Natural killer cell treated with Interleukin-12 subunit alpha and Interleukin-12 subunit beta and Interleukin-15 and Interleukin-18, amount 100 ng/mL, for 72 hours (primary cell): ENCODE measurements at regions not wholly inside any gene's neighbourhood (a gene's known extent, or its start where the extent isn't known, plus 50 kb on each side); places are given as distances from the start of the nearest gene placed in this dataset.

Source experiments
- ATAC-seq, 2 donors: fragments of 150-1000 bp; cut with Tn5 transposase in 1 of 2; sonication (Bioruptor Pico), chemical (Tn5 transposase) in 1 of 2; 2 replicates each; pipeline ENCODE4 v1.10.0; 2021
- DNase-seq: peaks from one replicate; pipeline ENCODE4 v3.0.0; 2022; ENCODE audit warnings: low spot score
- H3K27ac Mint-ChIP-seq, 2 donors: 1 replicate in 1 of 2; 2 replicates in 1 of 2; pipeline ENCODE4 v1.8.0; 2022; ENCODE audit warnings: mixed read lengths in 2 of 2, mild to moderate bottlenecking in 1 of 2, moderate library complexity in 1 of 2
- H3K27me3 Mint-ChIP-seq, 2 donors: 1 replicate in 1 of 2; 2 replicates in 1 of 2; pipeline ENCODE4 v1.8.0; 2022; ENCODE audit warnings: mixed read lengths in 2 of 2
- H3K36me3 Mint-ChIP-seq: one replicate; pipeline ENCODE4 v1.8.0; 2022; ENCODE audit warnings: mixed read lengths
- H3K4me1 Mint-ChIP-seq, 2 donors: 1 replicate in 1 of 2; 2 replicates in 1 of 2; pipeline ENCODE4 v1.8.0; 2022; ENCODE audit warnings: low read depth in 2 of 2, mixed read lengths in 2 of 2, mild to moderate bottlenecking in 1 of 2
- H3K4me3 Mint-ChIP-seq: one replicate; pipeline ENCODE4 v1.8.0; 2022; ENCODE audit warnings: mixed read lengths
- H3K9me3 Mint-ChIP-seq: 2 replicates; pipeline ENCODE4 v1.8.0; 2022; ENCODE audit warnings: mixed read lengths

GRCh38 chr15:36291501-36291900 lies 287.9 kb upstream of the CDIN1 start:
- Mint-ChIP-seq H3K4me3 (no peak overlapping the region), H3K36me3 (peaks cover 6% of the 10 kb centered on the region), H3K9me3 (peaks cover 21% of the 10 kb centered on the region), H3K4me1 (no peaks in the 10 kb centered on the region), H3K27me3 (no peaks in the 10 kb centered on the region), H3K27ac (no peak overlapping the region)
- DNase-seq (no peak), ATAC-seq (no peak)

GRCh38 chr15:36294359-36294758 lies 285.1 kb upstream of the CDIN1 start:
- H3K36me3 Mint-ChIP-seq = no peaks in the 10 kb centered on the region
- no peaks in the 10 kb centered on the region for H3K4me1 Mint-ChIP-seq
- no peaks in the 10 kb centered on the region for H3K27me3 Mint-ChIP-seq
- DNase-seq (no peak), ATAC-seq (no peak)
- no peak overlapping the region for H3K4me3 Mint-ChIP-seq
- peaks cover 10% of the 10 kb centered on the region for H3K9me3 Mint-ChIP-seq
- H3K27ac Mint-ChIP-seq = no peak overlapping the region

- no peak for ATAC-seq
- H3K4me3 Mint-ChIP-seq = no peak overlapping the region
- no peaks in the 10 kb centered on the region for H3K4me1 Mint-ChIP-seq
- no peak for DNase-seq
- no peak overlapping the region for H3K27ac Mint-ChIP-seq
- H3K9me3 Mint-ChIP-seq = peaks cover 2% of the 10 kb centered on the region
- no peaks in the 10 kb centered on the region for H3K36me3 Mint-ChIP-seq
- no peaks in the 10 kb centered on the region for H3K27me3 Mint-ChIP-seq
Observed at GRCh38 chr15:36301947-36302346, 277.5 kb upstream of the CDIN1 start.

- Mint-ChIP-seq H3K9me3 (peaks cover 13% of the 10 kb centered on the region), H3K36me3 (no peaks in the 10 kb centered on the region), H3K27ac (no peak overlapping the region), H3K4me1 (no peaks in the 10 kb centered on the region), H3K4me3 (no peak overlapping the region), H3K27me3 (no peaks in the 10 kb centered on the region)
- DNase-seq (no peak), ATAC-seq (no peak)
Observed at GRCh38 chr15:36313021-36313420, 266.4 kb upstream of the CDIN1 start.

- no peaks in the 10 kb centered on the region for H3K4me1 Mint-ChIP-seq
- H3K27ac Mint-ChIP-seq = no peak overlapping the region
- H3K36me3 Mint-ChIP-seq = no peaks in the 10 kb centered on the region
- H3K9me3 Mint-ChIP-seq = peaks cover 13% of the 10 kb centered on the region
- no peaks in the 10 kb centered on the region for H3K27me3 Mint-ChIP-seq
- DNase-seq (no peak), ATAC-seq (no peak)
- H3K4me3 Mint-ChIP-seq = no peak overlapping the region
Observed at GRCh38 chr15:36313736-36314280, 265.6 kb upstream of the CDIN1 start.

GRCh38 chr15:36315649-36316048 lies 263.8 kb upstream of the CDIN1 start:
- ATAC-seq (no peak), DNase-seq (no peak)
- Mint-ChIP-seq H3K36me3 (no peaks in the 10 kb centered on the region), H3K27ac (no peak overlapping the region), H3K9me3 (peaks cover 8% of the 10 kb centered on the region), H3K27me3 (no peaks in the 10 kb centered on the region), H3K4me3 (no peak overlapping the region), H3K4me1 (no peaks in the 10 kb centered on the region)

GRCh38 chr15:36323615-36324014 lies 255.8 kb upstream of the CDIN1 start:
- H3K9me3 Mint-ChIP-seq = peaks cover 14% of the 10 kb centered on the region
- DNase-seq (no peak), ATAC-seq (no peak)
- H3K27me3 Mint-ChIP-seq = no peaks in the 10 kb centered on the region
- H3K4me1 Mint-ChIP-seq = no peaks in the 10 kb centered on the region
- H3K27ac Mint-ChIP-seq = no peak overlapping the region
- no peaks in the 10 kb centered on the region for H3K36me3 Mint-ChIP-seq
- H3K4me3 Mint-ChIP-seq = no peak overlapping the region

GRCh38 chr15:36325206-36325605 lies 254.2 kb upstream of the CDIN1 start:
- no peak for ATAC-seq
- Mint-ChIP-seq H3K27ac (no peak overlapping the region), H3K4me1 (no peaks in the 10 kb centered on the region), H3K9me3 (peaks cover 14% of the 10 kb centered on the region), H3K27me3 (no peaks in the 10 kb centered on the region), H3K4me3 (no peak overlapping the region), H3K36me3 (no peaks in the 10 kb centered on the region)
- DNase-seq = no peak

GRCh38 chr15:36329592-36329991 lies 249.8 kb upstream of the CDIN1 start:
- no peak for ATAC-seq
- H3K27ac Mint-ChIP-seq = no peak overlapping the region

GRCh38 chr15:36330598-36330997 lies 248.8 kb upstream of the CDIN1 start:
- Mint-ChIP-seq H3K27ac (no peak overlapping the region), H3K36me3 (no peaks in the 10 kb centered on the region), H3K4me1 (no peaks in the 10 kb centered on the region), H3K27me3 (no peaks in the 10 kb centered on the region), H3K4me3 (no peak overlapping the region), H3K9me3 (peaks cover 9% of the 10 kb centered on the region)
- no peak for ATAC-seq
- DNase-seq = no peak

More at GRCh38 chr15:36329592-36329991, 249.8 kb upstream of the CDIN1 start:
- DNase-seq = no peak
- no peak overlapping the region for H3K4me3 Mint-ChIP-seq
- no peaks in the 10 kb centered on the region for H3K27me3 Mint-ChIP-seq
- H3K36me3 Mint-ChIP-seq = no peaks in the 10 kb centered on the region
- H3K9me3 Mint-ChIP-seq = peaks cover 4% of the 10 kb centered on the region
- H3K4me1 Mint-ChIP-seq = no peaks in the 10 kb centered on the region

GRCh38 chr15:36331531-36332275 lies 247.7 kb upstream of the CDIN1 start:
- H3K4me3 Mint-ChIP-seq = no peak overlapping the region
- no peaks in the 10 kb centered on the region for H3K36me3 Mint-ChIP-seq
- H3K9me3 Mint-ChIP-seq = peaks cover 9% of the 10 kb centered on the region
- no peaks in the 10 kb centered on the region for H3K4me1 Mint-ChIP-seq
- ATAC-seq (no peak), DNase-seq (no peak)
- no peak overlapping the region for H3K27ac Mint-ChIP-seq
- no peaks in the 10 kb centered on the region for H3K27me3 Mint-ChIP-seq

- no peak for DNase-seq
- no peaks in the 10 kb centered on the region for H3K36me3 Mint-ChIP-seq
- H3K27ac Mint-ChIP-seq = no peak overlapping the region
- H3K4me1 Mint-ChIP-seq = no peaks in the 10 kb centered on the region
- peaks cover 9% of the 10 kb centered on the region for H3K9me3 Mint-ChIP-seq
- no peaks in the 10 kb centered on the region for H3K27me3 Mint-ChIP-seq
- no peak for ATAC-seq
- H3K4me3 Mint-ChIP-seq = no peak overlapping the region
Observed at GRCh38 chr15:36332301-36332700, 247.1 kb upstream of the CDIN1 start.

- Mint-ChIP-seq H3K27me3 (no peaks in the 10 kb centered on the region), H3K27ac (no peak overlapping the region), H3K9me3 (peaks cover 10% of the 10 kb centered on the region), H3K4me3 (no peak overlapping the region), H3K4me1 (no peaks in the 10 kb centered on the region), H3K36me3 (no peaks in the 10 kb centered on the region)
- no peak for ATAC-seq
- no peak for DNase-seq
Observed at GRCh38 chr15:36332896-36333295, 246.5 kb upstream of the CDIN1 start.

- no peak overlapping the region for H3K27ac Mint-ChIP-seq
- H3K4me3 Mint-ChIP-seq = no peak overlapping the region
- ATAC-seq = no peak
- no peaks in the 10 kb centered on the region for H3K27me3 Mint-ChIP-seq
- H3K4me1 Mint-ChIP-seq = no peaks in the 10 kb centered on the region
- DNase-seq = no peak
- H3K9me3 Mint-ChIP-seq = peaks cover 13% of the 10 kb centered on the region
- no peaks in the 10 kb centered on the region for H3K36me3 Mint-ChIP-seq
Observed at GRCh38 chr15:36334059-36334458, 245.4 kb upstream of the CDIN1 start.

GRCh38 chr15:36335224-36335623 lies 244.2 kb upstream of the CDIN1 start:
- H3K27ac Mint-ChIP-seq = no peak overlapping the region
- DNase-seq (no peak), ATAC-seq (no peak)
- no peak overlapping the region for H3K4me3 Mint-ChIP-seq
- peaks cover 15% of the 10 kb centered on the region for H3K9me3 Mint-ChIP-seq
- no peaks in the 10 kb centered on the region for H3K36me3 Mint-ChIP-seq
- H3K4me1 Mint-ChIP-seq = no peaks in the 10 kb centered on the region
- no peaks in the 10 kb centered on the region for H3K27me3 Mint-ChIP-seq
